ENCODE measurements at regions not wholly inside any gene's neighbourhood (a gene's known extent, or its start where the extent isn't known, plus 50 kb on each side); places are given as distances from the start of the nearest gene placed in this dataset.

DNA sequence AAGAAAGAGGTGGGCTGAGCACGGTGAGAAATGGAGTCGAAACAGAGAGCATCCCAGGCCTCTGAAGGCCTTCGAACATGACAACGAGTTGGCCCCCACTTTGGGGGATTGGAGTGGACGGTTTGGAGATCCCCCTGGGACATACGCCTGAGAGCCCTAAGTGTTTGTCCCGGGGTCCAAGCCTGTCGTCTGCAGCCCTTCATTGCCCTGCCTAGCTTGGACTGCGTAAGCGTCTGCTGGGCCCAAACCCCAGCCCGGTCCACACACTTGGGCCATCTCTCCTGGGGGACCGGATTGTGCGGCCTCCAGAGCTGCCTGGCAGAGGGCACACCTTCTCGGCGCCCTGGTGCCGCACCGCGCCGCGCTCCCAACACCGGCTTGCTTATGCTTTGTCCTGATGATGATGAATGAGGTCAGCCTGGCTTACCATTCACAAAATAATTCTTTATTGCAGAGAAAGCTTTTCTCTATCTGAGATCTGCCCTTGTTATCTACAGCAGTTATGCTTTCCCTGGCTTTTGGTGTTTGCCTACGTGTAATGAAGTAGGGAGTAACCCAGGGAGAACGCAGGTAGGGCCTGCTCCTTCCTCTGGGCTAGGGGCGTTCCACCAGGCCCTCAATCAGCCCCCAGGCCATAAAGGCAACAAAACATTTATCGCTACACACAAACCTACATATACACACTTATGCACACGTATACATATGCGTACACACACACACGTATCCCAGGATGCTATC, 85.9 kb upstream of the PPARA start:
- Histone ChIP-seq H3K14ac (ENCODE audit: low read length) (no peak overlapping the region), H3K27me3 (ENCODE audit: control insufficient read depth in 3 of 3, insufficient read depth in 3 of 3, low read depth in 1 of 3, low read length in 3 of 3) (peaks cover 33 to 99% (median 73%) of the 10 kb centered on the region in 3 experiments), H2BK120ac (ENCODE audit: low read depth, low read length) (no peak overlapping the region), H3K23ac (ENCODE audit: low read depth, low read length, poor library complexity) (no peak overlapping the region), H4K8ac (ENCODE audit: low read depth, low read length) (no peak overlapping the region), H3K9ac (ENCODE audit: low read depth, low read length, poor library complexity) (no peak overlapping the region), H2BK12ac (ENCODE audit: low read length) (no peak overlapping the region), H3K9me3 (replicated peaks in 1 of 2; ENCODE audit: control insufficient read depth in 2 of 2, insufficient read depth in 1 of 2, low read depth in 1 of 2, low read length in 2 of 2) (no peaks in the 10 kb centered on the region), H4K91ac (ENCODE audit: low read depth, low read length, poor library complexity) (no peak overlapping the region), H3K18ac (ENCODE audit: low read length) (no peak overlapping the region), H2AK5ac (ENCODE audit: low read depth, low read length) (no peak overlapping the region), H3K4me1 (ENCODE audit: control insufficient read depth in 2 of 2, insufficient read depth in 1 of 2, low read depth in 1 of 2, low read length in 2 of 2) (peaks cover 0 to 3% of the 10 kb centered on the region in 2 donors), H2BK15ac (ENCODE audit: low read length) (no peak overlapping the region), H3K27ac (replicated peaks; ENCODE audit: low read length) (no peak overlapping the region), H2BK5ac (ENCODE audit: low read length) (no peak overlapping the region), H2AFZ (ENCODE audit: low read length) (no peak overlapping the region), H3K79me1 (ENCODE audit: low read depth, low read length) (no peaks in the 10 kb centered on the region), H3K4ac (ENCODE audit: low read length) (no peak overlapping the region), H3K4me2 (ENCODE audit: insufficient read depth, low read length, poor library complexity, severe bottlenecking) (no peak overlapping the region), H3K36me3 (replicated peaks in 1 of 2; ENCODE audit: control insufficient read depth in 2 of 2, insufficient read depth in 2 of 2, low read length in 2 of 2) (no peaks in the 10 kb centered on the region), H3K4me3 (ENCODE audit: low read length in 2 of 2) (no peak overlapping the region)
- no CpG with 5 or more reads among the region's 28 CpGs for WGBS, 2 donors (ENCODE audit: extremely low coverage in 2 of 2, insufficient read length in 2 of 2, insufficient replicate concordance in 1 of 2)
- no peak for DNase-seq (ENCODE audit: low spot score)

DNA sequence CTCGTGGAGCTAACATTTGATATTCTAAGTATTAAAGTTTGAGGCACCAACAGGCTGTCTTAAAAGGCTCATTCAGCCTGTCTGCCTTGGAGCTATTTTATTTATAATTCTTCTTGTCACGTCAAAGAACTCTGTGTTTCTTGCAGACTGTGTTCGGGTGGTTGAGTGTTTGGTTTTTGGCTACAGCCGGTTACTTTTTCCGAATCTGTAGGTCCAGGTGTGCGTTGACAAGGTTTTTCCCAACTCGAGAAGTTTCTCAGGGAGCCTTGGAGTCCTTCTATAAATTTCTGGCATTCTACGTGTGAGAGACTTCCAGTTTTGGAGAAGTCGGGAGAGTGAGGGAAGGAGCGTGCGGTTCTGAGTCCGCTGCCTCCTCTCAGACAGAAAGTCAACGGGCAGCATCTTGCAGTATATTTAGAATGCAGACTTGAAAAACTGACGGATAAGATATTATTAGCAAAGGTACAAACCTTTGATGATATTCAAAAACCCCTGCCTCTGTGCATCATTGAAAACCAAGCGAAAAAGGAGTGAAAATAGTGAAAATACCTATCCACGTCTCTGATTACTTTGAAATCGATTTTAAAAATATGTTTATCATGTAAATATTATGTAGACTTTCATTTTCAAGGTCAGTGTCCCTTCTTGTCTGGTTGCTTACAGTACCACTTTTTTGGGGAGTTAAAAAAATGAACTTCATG, 85.2 kb upstream of the PPARA start:
- no CpG with 5 or more reads among the region's 17 CpGs for WGBS, 2 donors (ENCODE audit: extremely low coverage in 2 of 2, insufficient read length in 2 of 2, insufficient replicate concordance in 1 of 2)
- peaks cover 41 to 100% (median 76%) of the 10 kb centered on the region in 3 experiments for H3K27me3 ChIP-seq (ENCODE audit: control insufficient read depth in 3 of 3, insufficient read depth in 3 of 3, low read depth in 1 of 3, low read length in 3 of 3)
- H3K23ac ChIP-seq (ENCODE audit: low read depth, low read length, poor library complexity), result no peak overlapping the region

DNA sequence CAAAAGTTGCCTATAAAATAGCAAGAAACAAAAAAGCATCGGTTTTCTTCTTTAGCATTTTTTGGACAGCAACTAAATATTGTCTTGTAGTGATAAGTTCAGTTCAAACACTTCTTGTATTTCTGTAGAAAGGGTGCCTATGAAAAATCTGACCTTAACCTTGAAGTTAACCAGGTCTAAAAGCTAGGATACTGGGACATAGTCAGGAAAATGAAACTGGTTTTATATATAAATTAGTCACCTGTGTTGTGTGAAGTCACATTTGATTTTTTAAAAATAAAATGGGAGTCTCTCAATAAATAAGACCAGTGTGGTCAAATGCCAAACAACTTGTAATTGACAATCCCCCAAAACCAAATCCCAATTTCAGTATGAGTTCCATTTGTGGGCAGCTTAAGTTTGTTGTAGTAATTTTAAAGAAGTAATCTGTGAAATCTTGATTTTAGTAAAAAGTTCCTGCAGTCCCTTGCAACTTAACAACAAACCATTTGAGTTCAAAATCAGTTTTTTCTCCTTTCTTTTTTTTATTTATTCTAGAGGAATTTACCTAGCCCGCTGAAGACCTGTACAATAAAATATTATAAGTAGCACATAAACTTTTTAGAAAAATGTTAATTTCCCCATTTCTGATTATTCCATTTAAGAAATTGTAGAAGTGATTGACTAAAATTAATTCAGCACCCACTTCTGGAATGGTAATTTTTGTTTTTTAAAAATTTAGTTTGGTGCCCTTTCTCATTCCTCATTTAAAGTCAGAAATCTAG, 84.5 kb upstream of the PPARA start:
- H3K14ac ChIP-seq (ENCODE audit: low read length), result no peak overlapping the region
- H2BK12ac ChIP-seq (ENCODE audit: low read length), result no peak overlapping the region
- H4K8ac ChIP-seq (ENCODE audit: low read depth, low read length), result no peak overlapping the region
- no peaks in the 10 kb centered on the region for H3K79me1 ChIP-seq (ENCODE audit: low read depth, low read length)
- H3K36me3 ChIP-seq (replicated peaks in 1 of 2; ENCODE audit: control insufficient read depth in 2 of 2, insufficient read depth in 2 of 2, low read length in 2 of 2), result no peaks in the 10 kb centered on the region
- H3K18ac ChIP-seq (ENCODE audit: low read length), result no peak overlapping the region
- no peak overlapping the region for H3K9ac ChIP-seq (ENCODE audit: low read depth, low read length, poor library complexity)
- no peak overlapping the region for H3K4me2 ChIP-seq (ENCODE audit: insufficient read depth, low read length, poor library complexity, severe bottlenecking)
- H2BK15ac ChIP-seq (ENCODE audit: low read length), result no peak overlapping the region
- WGBS, 2 donors (ENCODE audit: extremely low coverage in 2 of 2, insufficient read length in 2 of 2, insufficient replicate concordance in 1 of 2), result no CpG with 5 or more reads among the region's 2 CpGs
- no peak overlapping the region for H2AFZ ChIP-seq (ENCODE audit: low read length)
- peaks cover 0 to 3% of the 10 kb centered on the region in 2 donors for H3K4me1 ChIP-seq (ENCODE audit: control insufficient read depth in 2 of 2, insufficient read depth in 1 of 2, low read depth in 1 of 2, low read length in 2 of 2)
- DNase-seq (ENCODE audit: low spot score), result no peak
- no peak overlapping the region for H3K4ac ChIP-seq (ENCODE audit: low read length)
- no peak overlapping the region for H4K91ac ChIP-seq (ENCODE audit: low read depth, low read length, poor library complexity)
- peaks cover 47 to 100% (median 79%) of the 10 kb centered on the region in 3 experiments for H3K27me3 ChIP-seq (ENCODE audit: control insufficient read depth in 3 of 3, insufficient read depth in 3 of 3, low read depth in 1 of 3, low read length in 3 of 3)
- no peaks in the 10 kb centered on the region for H3K9me3 ChIP-seq (replicated peaks in 1 of 2; ENCODE audit: control insufficient read depth in 2 of 2, insufficient read depth in 1 of 2, low read depth in 1 of 2, low read length in 2 of 2)
- H2BK120ac ChIP-seq (ENCODE audit: low read depth, low read length), result no peak overlapping the region
- no peak overlapping the region for H3K4me3 ChIP-seq (ENCODE audit: low read length in 2 of 2)
- no peak overlapping the region for H3K27ac ChIP-seq (replicated peaks; ENCODE audit: low read length)
- H3K23ac ChIP-seq (ENCODE audit: low read depth, low read length, poor library complexity), result no peak overlapping the region
- no peak overlapping the region for H2BK5ac ChIP-seq (ENCODE audit: low read length)
- no peak overlapping the region for H2AK5ac ChIP-seq (ENCODE audit: low read depth, low read length)

More for the DNA sequence above, 85.2 kb upstream of the PPARA start:
- Histone ChIP-seq H4K91ac (ENCODE audit: low read depth, low read length, poor library complexity) (no peak overlapping the region), H2BK120ac (ENCODE audit: low read depth, low read length) (no peak overlapping the region), H3K14ac (ENCODE audit: low read length) (no peak overlapping the region), H3K18ac (ENCODE audit: low read length) (no peak overlapping the region), H3K4ac (ENCODE audit: low read length) (no peak overlapping the region), H3K79me1 (ENCODE audit: low read depth, low read length) (no peaks in the 10 kb centered on the region), H3K4me1 (ENCODE audit: control insufficient read depth in 2 of 2, insufficient read depth in 1 of 2, low read depth in 1 of 2, low read length in 2 of 2) (peaks cover 0 to 3% of the 10 kb centered on the region in 2 donors), H4K8ac (ENCODE audit: low read depth, low read length) (no peak overlapping the region), H2AFZ (ENCODE audit: low read length) (no peak overlapping the region), H3K4me3 (ENCODE audit: low read length in 2 of 2) (no peak overlapping the region), H2BK15ac (ENCODE audit: low read length) (no peak overlapping the region), H3K9me3 (replicated peaks in 1 of 2; ENCODE audit: control insufficient read depth in 2 of 2, insufficient read depth in 1 of 2, low read depth in 1 of 2, low read length in 2 of 2) (no peaks in the 10 kb centered on the region), H2AK5ac (ENCODE audit: low read depth, low read length) (no peak overlapping the region), H3K27ac (replicated peaks; ENCODE audit: low read length) (no peak overlapping the region), H2BK5ac (ENCODE audit: low read length) (no peak overlapping the region), H3K4me2 (ENCODE audit: insufficient read depth, low read length, poor library complexity, severe bottlenecking) (no peak overlapping the region), H2BK12ac (ENCODE audit: low read length) (no peak overlapping the region), H3K36me3 (replicated peaks in 1 of 2; ENCODE audit: control insufficient read depth in 2 of 2, insufficient read depth in 2 of 2, low read length in 2 of 2) (no peaks in the 10 kb centered on the region), H3K9ac (ENCODE audit: low read depth, low read length, poor library complexity) (no peak overlapping the region)
- no peak for DNase-seq (ENCODE audit: low spot score)

GRCh38 chr22:46066691-46067090, 83.6 kb upstream of the PPARA start:
- Histone ChIP-seq H3K4me1 (ENCODE audit: control insufficient read depth in 2 of 2, insufficient read depth in 1 of 2, low read depth in 1 of 2, low read length in 2 of 2) (no peaks in the 10 kb centered on the region), H3K36me3 (replicated peaks in 1 of 2; ENCODE audit: control insufficient read depth in 2 of 2, insufficient read depth in 2 of 2, low read length in 2 of 2) (no peaks in the 10 kb centered on the region), H3K9ac (ENCODE audit: low read depth, low read length, poor library complexity) (no peak overlapping the region), H3K4me2 (ENCODE audit: insufficient read depth, low read length, poor library complexity, severe bottlenecking) (no peak overlapping the region), H2BK120ac (ENCODE audit: low read depth, low read length) (no peak overlapping the region), H3K4ac (ENCODE audit: low read length) (no peak overlapping the region), H3K23ac (ENCODE audit: low read depth, low read length, poor library complexity) (no peak overlapping the region), H3K4me3 (ENCODE audit: low read length in 2 of 2) (no peak overlapping the region), H4K8ac (ENCODE audit: low read depth, low read length) (no peak overlapping the region), H2BK12ac (ENCODE audit: low read length) (no peak overlapping the region), H3K9me3 (replicated peaks in 1 of 2; ENCODE audit: control insufficient read depth in 2 of 2, insufficient read depth in 1 of 2, low read depth in 1 of 2, low read length in 2 of 2) (no peaks in the 10 kb centered on the region), H2BK15ac (ENCODE audit: low read length) (no peak overlapping the region), H2AFZ (ENCODE audit: low read length) (no peak overlapping the region), H3K27ac (replicated peaks; ENCODE audit: low read length) (no peak overlapping the region), H3K79me1 (ENCODE audit: low read depth, low read length) (no peaks in the 10 kb centered on the region), H2BK5ac (ENCODE audit: low read length) (no peak overlapping the region), H3K18ac (ENCODE audit: low read length) (no peak overlapping the region), H3K27me3 (ENCODE audit: control insufficient read depth in 3 of 3, insufficient read depth in 3 of 3, low read depth in 1 of 3, low read length in 3 of 3) (peaks cover 47 to 96% (median 84%) of the 10 kb centered on the region in 3 experiments), H4K91ac (ENCODE audit: low read depth, low read length, poor library complexity) (no peak overlapping the region), H3K14ac (ENCODE audit: low read length) (no peak overlapping the region), H2AK5ac (ENCODE audit: low read depth, low read length) (no peak overlapping the region)
- DNase-seq (ENCODE audit: low spot score), result no peak
- no CpG with 5 or more reads among the region's 11 CpGs for WGBS, 2 donors (ENCODE audit: extremely low coverage in 2 of 2, insufficient read length in 2 of 2, insufficient replicate concordance in 1 of 2)
